GM23338 (cell line): ENCODE measurements at regions not wholly inside any gene's neighbourhood (a gene's known extent, or its start where the extent isn't known, plus 50 kb on each side); places are given as distances from the start of the nearest gene placed in this dataset.

Experiments used
- ATAC-seq: fragments of 200-7000 bp; cut with Tn5 transposase; 3 replicates; pipeline ENCODE4 v1.9.1; 2020
- DNase-seq: peaks from one replicate; pipeline ENCODE4 v3.0.0-alpha.2; 2015; ENCODE audit warnings: low spot score
- H2AFZ ChIP-seq: fragments of 200-600 bp; sonication (generic); 2 replicates; pipeline ENCODE4 v1.8.0; 2016; ENCODE audit warnings: antibody characterized with exemption, mild to moderate bottlenecking, moderate library complexity
- H3F3A ChIP-seq: fragments of 200-600 bp; sonication (generic); replicated peaks from 2 replicates; pipeline ENCODE4 v1.8.0; 2017; ENCODE audit warnings: antibody characterized with exemption, mixed run types, low read depth
- H3K27ac ChIP-seq: fragments of 200-600 bp; sonication (generic); 2 replicates; pipeline ENCODE4 v1.6.1; 2016; ENCODE audit warnings: low read depth
- H3K27me3 ChIP-seq: fragments of 200-600 bp; sonication (generic); 2 replicates; pipeline ENCODE4 v1.8.0; 2016; ENCODE audit warnings: mild to moderate bottlenecking, mixed run types, moderate library complexity; ENCODE audit not compliant: insufficient read depth
- H3K36me3 ChIP-seq: fragments of 200-600 bp; sonication (generic); 2 replicates; pipeline ENCODE4 v1.8.0; 2016; ENCODE audit warnings: mild to moderate bottlenecking; ENCODE audit not compliant: insufficient read depth
- H3K4me1 ChIP-seq: fragments of 200-600 bp; sonication (generic); 2 replicates; pipeline ENCODE4 v1.8.0; 2016; ENCODE audit warnings: mild to moderate bottlenecking, moderate library complexity; ENCODE audit not compliant: insufficient read depth
- H3K4me2 ChIP-seq: fragments of 200-600 bp; sonication (generic); 2 replicates; pipeline ENCODE4 v1.7.1; 2017; ENCODE audit warnings: mixed run types
- H3K4me3 ChIP-seq: fragments of 200-600 bp; sonication (generic); 2 replicates; pipeline ENCODE4 v1.6.1; 2016; ENCODE audit warnings: mixed run types
- H3K79me2 ChIP-seq: fragments of 200-600 bp; sonication (generic); replicated peaks from 2 replicates; pipeline ENCODE4 v1.8.0; 2017; ENCODE audit warnings: mild to moderate bottlenecking; ENCODE audit not compliant: insufficient read depth
- H3K9me2 ChIP-seq: fragments of 200-600 bp; sonication (generic); 2 replicates; pipeline ENCODE4 v1.8.0; 2017; ENCODE audit not compliant: insufficient read depth
- H4K20me1 ChIP-seq: fragments of 200-600 bp; sonication (generic); replicated peaks from 2 replicates; pipeline ENCODE4 v1.8.0; 2017; ENCODE audit warnings: mild to moderate bottlenecking; ENCODE audit not compliant: insufficient read depth
- H3K27ac Mint-ChIP-seq: 2 replicates; pipeline ENCODE4 v1.8.0; 2020; ENCODE audit warnings: inconsistent platforms, mild to moderate bottlenecking, moderate library complexity, mixed read lengths
- H3K27me3 Mint-ChIP-seq: 3 replicates; pipeline ENCODE4 v1.8.0; 2022; ENCODE audit warnings: low read depth, mild to moderate bottlenecking, moderate library complexity, mixed read lengths, inconsistent platforms; ENCODE audit not compliant: insufficient read depth, poor library complexity
- H3K36me3 Mint-ChIP-seq: 3 replicates; pipeline ENCODE4 v1.8.0; 2021; ENCODE audit warnings: low read depth, mild to moderate bottlenecking, inconsistent platforms, moderate library complexity, mixed read lengths
- H3K4me1 Mint-ChIP-seq: 3 replicates; pipeline ENCODE4 v1.8.0; 2020; ENCODE audit warnings: mild to moderate bottlenecking, inconsistent platforms, mixed read lengths
- H3K4me3 Mint-ChIP-seq: 3 replicates; pipeline ENCODE4 v1.8.0; 2021; ENCODE audit warnings: moderate library complexity, mild to moderate bottlenecking, inconsistent platforms, mixed read lengths
- H3K9me3 Mint-ChIP-seq: 3 replicates; pipeline ENCODE4 v1.8.0; 2020; ENCODE audit warnings: moderate library complexity, mild to moderate bottlenecking, inconsistent platforms, mixed read lengths
- CREB1 ChIP-seq: fragments of 250-450 bp; sonication (Bioruptor Pico); IDR thresholded peaks from 2 replicates; pipeline ENCODE4 v1.5.0; 2020; ENCODE audit warnings: low read depth, mild to moderate bottlenecking, moderate library complexity
- CTCF ChIP-seq, 2 experiments: fragments of 200-600 bp in 1 of 2; sonication (generic) in 1 of 2; conservative IDR thresholded peaks; 2 replicates each; pipeline versions ENCODE4 v1.5.1 to v1.6.1; 2016 to 2017; ENCODE audit warnings: antibody characterized with exemption in 2 of 2, low read depth in 2 of 2, mild to moderate bottlenecking in 2 of 2, moderate library complexity in 1 of 2
- ETS1 ChIP-seq: IDR thresholded peaks from 2 replicates; pipeline ENCODE4 v1.6.1; 2016; ENCODE audit warnings: antibody characterized with exemption
- EZH2 ChIP-seq: fragments of 200-600 bp; sonication (generic); IDR thresholded peaks from one replicate; pipeline ENCODE4 v1.8.0; 2017; ENCODE audit warnings: antibody characterized with exemption, mild to moderate bottlenecking, low read depth; ENCODE audit not compliant: unreplicated experiment
- JUNB ChIP-seq: IDR thresholded peaks from one replicate; pipeline ENCODE4 v1.6.1; 2016; ENCODE audit warnings: antibody characterized with exemption; ENCODE audit not compliant: unreplicated experiment
- NANOG ChIP-seq: IDR thresholded peaks from 2 replicates; pipeline ENCODE4 v1.6.1; 2016; ENCODE audit warnings: antibody characterized with exemption, borderline replicate concordance
- POLR2AphosphoS5 ChIP-seq: IDR thresholded peaks from 2 replicates; pipeline ENCODE4 v1.6.1; 2016; ENCODE audit warnings: antibody characterized with exemption, low read depth
- STAT1 ChIP-seq: IDR thresholded peaks from one replicate; pipeline ENCODE4 v1.6.1; 2016; ENCODE audit warnings: antibody characterized with exemption; ENCODE audit not compliant: unreplicated experiment
- ZNF114 ChIP-seq: fragments of 250-450 bp; sonication (Bioruptor Pico); IDR thresholded peaks from 2 replicates; pipeline ENCODE4 v1.5.0; 2020; ENCODE audit warnings: mild to moderate bottlenecking, moderate library complexity
- ZNF331 ChIP-seq: fragments of 250-450 bp; sonication (Bioruptor Pico); IDR thresholded peaks from 2 replicates; pipeline ENCODE4 v1.5.0; 2020; ENCODE audit warnings: low read depth, mild to moderate bottlenecking, moderate library complexity
- ZNF462 ChIP-seq: fragments of 250-450 bp; sonication (Bioruptor Pico); IDR thresholded peaks from 2 replicates; pipeline ENCODE4 v1.5.0; 2020; ENCODE audit warnings: mild to moderate bottlenecking, moderate library complexity

GRCh38 chr9:28158451-28158850 is 585.2 kb upstream of the C9orf72 start:
- H3K36me3 Mint-ChIP-seq, result peaks cover 5% of the 10 kb centered on the region; the same call in 2 of the 3 replicates
- Histone ChIP-seq H4K20me1 (no peaks in the 10 kb centered on the region), H3K27ac (no peak overlapping the region), H3K27me3 (no peaks in the 10 kb centered on the region), H2AFZ (no peak overlapping the region), H3K4me2 (no peak overlapping the region), H3K4me3 (no peak overlapping the region), H3K9me2 (no peaks in the 10 kb centered on the region; the same call in 1 of the 2 replicates), H3K79me2 (no peaks in the 10 kb centered on the region), H3K36me3 (no peaks in the 10 kb centered on the region), H3F3A (no peaks in the 10 kb centered on the region), H3K4me1 (no peaks in the 10 kb centered on the region)
- H3K27me3 Mint-ChIP-seq, result no peaks in the 10 kb centered on the region
- H3K4me1 Mint-ChIP-seq, result no peaks in the 10 kb centered on the region
- no peak overlapping the region for H3K27ac Mint-ChIP-seq
- TF ChIP-seq ZNF462 (CRISPR knock-in tag) (no peak), POLR2AphosphoS5 (no peak), ETS1 (no peak), NANOG (no peak), EZH2 (no peak), ZNF331 (CRISPR knock-in tag) (no peak), JUNB (no peak), STAT1 (no peak), ZNF114 (CRISPR knock-in tag) (no peak), CREB1 (no peak), CTCF (conservative IDR thresholded peaks at IDR 0.05; ENCODE audit: low read depth in 2 of 2) (no peak)
- no peak overlapping the region for H3K4me3 Mint-ChIP-seq
- DNase-seq (no peak), ATAC-seq (no peak)
- H3K9me3 Mint-ChIP-seq, result peaks cover 14% of the 10 kb centered on the region
